ENCODE measurements at regions not wholly inside any gene's neighbourhood (a gene's known extent, or its start where the extent isn't known, plus 50 kb on each side); places are given as distances from the start of the nearest gene placed in this dataset.

- Mint-ChIP-seq H3K27me3 (ENCODE audit: low read depth) (no peaks in the 10 kb centered on the region), H3K36me3 (no peaks in the 10 kb centered on the region), H3K4me1 (peaks cover 18% of the 10 kb centered on the region), H3K9me3 (peaks cover 15% of the 10 kb centered on the region), H3K27ac (no peak overlapping the region), H3K4me3 (no peak overlapping the region)
- POLR2A ChIA-PET = no interaction called here
- ATAC-seq = peak; percentile 68
- TF ChIP-seq CREB1 (CRISPR knock-in tag; IDR thresholded peaks at IDR 0.05) (no peak), SOX15 (CRISPR knock-in tag; IDR thresholded peaks at IDR 0.05) (no peak), IRF2 (CRISPR knock-in tag; IDR thresholded peaks at IDR 0.05; ENCODE audit: borderline replicate concordance, low read depth) (no peak), MXD4 (CRISPR knock-in tag; IDR thresholded peaks at IDR 0.05; ENCODE audit: borderline replicate concordance) (no peak), ATF2 (CRISPR knock-in tag; IDR thresholded peaks at IDR 0.05; ENCODE audit: borderline replicate concordance, low read depth) (no peak)
- TF ChIP-seq, protein P1, sequence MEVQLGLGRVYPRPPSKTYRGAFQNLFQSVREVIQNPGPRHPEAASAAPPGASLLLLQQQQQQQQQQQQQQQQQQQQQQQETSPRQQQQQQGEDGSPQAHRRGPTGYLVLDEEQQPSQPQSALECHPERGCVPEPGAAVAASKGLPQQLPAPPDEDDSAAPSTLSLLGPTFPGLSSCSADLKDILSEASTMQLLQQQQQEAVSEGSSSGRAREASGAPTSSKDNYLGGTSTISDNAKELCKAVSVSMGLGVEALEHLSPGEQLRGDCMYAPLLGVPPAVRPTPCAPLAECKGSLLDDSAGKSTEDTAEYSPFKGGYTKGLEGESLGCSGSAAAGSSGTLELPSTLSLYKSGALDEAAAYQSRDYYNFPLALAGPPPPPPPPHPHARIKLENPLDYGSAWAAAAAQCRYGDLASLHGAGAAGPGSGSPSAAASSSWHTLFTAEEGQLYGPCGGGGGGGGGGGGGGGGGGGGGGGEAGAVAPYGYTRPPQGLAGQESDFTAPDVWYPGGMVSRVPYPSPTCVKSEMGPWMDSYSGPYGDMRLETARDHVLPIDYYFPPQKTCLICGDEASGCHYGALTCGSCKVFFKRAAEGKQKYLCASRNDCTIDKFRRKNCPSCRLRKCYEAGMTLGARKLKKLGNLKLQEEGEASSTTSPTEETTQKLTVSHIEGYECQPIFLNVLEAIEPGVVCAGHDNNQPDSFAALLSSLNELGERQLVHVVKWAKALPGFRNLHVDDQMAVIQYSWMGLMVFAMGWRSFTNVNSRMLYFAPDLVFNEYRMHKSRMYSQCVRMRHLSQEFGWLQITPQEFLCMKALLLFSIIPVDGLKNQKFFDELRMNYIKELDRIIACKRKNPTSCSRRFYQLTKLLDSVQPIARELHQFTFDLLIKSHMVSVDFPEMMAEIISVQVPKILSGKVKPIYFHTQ (CRISPR knock-in tag; IDR thresholded peaks at IDR 0.05) = no peak
- peak; percentile 20 for DNase-seq (ENCODE audit: low spot score)
- CTCF ChIA-PET = interaction anchor here (0.5 kb wide), 1 partner anchor 80 kb away, joined by 5 read pairs; no protein-coding TSS in a partner anchor
Observed at GRCh38 chr10:111600772-111601171, 523.9 kb downstream of the ADRA2A start.

GRCh38 chr10:111612273-111612672, 535.4 kb downstream of the ADRA2A start:
- no peak for ATAC-seq
- CTCF ChIA-PET = no interaction called here

More at GRCh38 chr10:111612273-111612672, 535.4 kb downstream of the ADRA2A start:
- POLR2A ChIA-PET = no interaction called here
- peaks cover 5% of the 10 kb centered on the region for H3K9me3 Mint-ChIP-seq
- H3K4me1 Mint-ChIP-seq = 0 out of 2 replicates have a peak, but pooled peaks cover 2% of the 10 kb centered on the region
- TF ChIP-seq NR3C1 (CRISPR knock-in tag; conservative IDR thresholded peaks at IDR 0.05; ENCODE audit: low read depth) = no peak
- TF ChIP-seq ZNF396 (CRISPR knock-in tag; IDR thresholded peaks at IDR 0.05; ENCODE audit: borderline replicate concordance) = no peak
- no peak for TF ChIP-seq ZNF219 (CRISPR knock-in tag; IDR thresholded peaks at IDR 0.05; ENCODE audit: borderline replicate concordance)
- TF ChIP-seq ZNF416 (CRISPR knock-in tag; IDR thresholded peaks at IDR 0.05) = no peak
- TF ChIP-seq SMAD3 (CRISPR knock-in tag; IDR thresholded peaks at IDR 0.05; ENCODE audit: borderline replicate concordance) = no peak
- no peak for TF ChIP-seq ZNF317 (CRISPR knock-in tag; IDR thresholded peaks at IDR 0.05; ENCODE audit: borderline replicate concordance, low read depth)
- no peak for TF ChIP-seq MLX (CRISPR knock-in tag; IDR thresholded peaks at IDR 0.05)
- TF ChIP-seq, protein P2, sequence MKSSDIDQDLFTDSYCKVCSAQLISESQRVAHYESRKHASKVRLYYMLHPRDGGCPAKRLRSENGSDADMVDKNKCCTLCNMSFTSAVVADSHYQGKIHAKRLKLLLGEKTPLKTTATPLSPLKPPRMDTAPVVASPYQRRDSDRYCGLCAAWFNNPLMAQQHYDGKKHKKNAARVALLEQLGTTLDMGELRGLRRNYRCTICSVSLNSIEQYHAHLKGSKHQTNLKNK (CRISPR knock-in tag; IDR thresholded peaks at IDR 0.05) = no peak
- TF ChIP-seq NFYB (CRISPR knock-in tag; conservative IDR thresholded peaks at IDR 0.05; ENCODE audit: low read depth) = no peak
- TF ChIP-seq ZBTB43 (CRISPR knock-in tag; IDR thresholded peaks at IDR 0.05) = no peak
- TF ChIP-seq GTF2I (CRISPR knock-in tag; conservative IDR thresholded peaks at IDR 0.05) = no peak
- no peak for TF ChIP-seq ETV6 (CRISPR knock-in tag; IDR thresholded peaks at IDR 0.05)
- TF ChIP-seq, protein P3, sequence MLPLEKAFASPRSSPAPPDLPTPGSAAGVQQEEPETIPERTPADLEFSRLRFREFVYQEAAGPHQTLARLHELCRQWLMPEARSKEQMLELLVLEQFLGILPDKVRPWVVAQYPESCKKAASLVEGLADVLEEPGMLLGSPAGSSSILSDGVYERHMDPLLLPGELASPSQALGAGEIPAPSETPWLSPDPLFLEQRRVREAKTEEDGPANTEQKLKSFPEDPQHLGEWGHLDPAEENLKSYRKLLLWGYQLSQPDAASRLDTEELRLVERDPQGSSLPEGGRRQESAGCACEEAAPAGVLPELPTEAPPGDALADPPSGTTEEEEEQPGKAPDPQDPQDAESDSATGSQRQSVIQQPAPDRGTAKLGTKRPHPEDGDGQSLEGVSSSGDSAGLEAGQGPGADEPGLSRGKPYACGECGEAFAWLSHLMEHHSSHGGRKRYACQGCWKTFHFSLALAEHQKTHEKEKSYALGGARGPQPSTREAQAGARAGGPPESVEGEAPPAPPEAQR (CRISPR knock-in tag; IDR thresholded peaks at IDR 0.05) = no peak
- TF ChIP-seq, protein P4, sequence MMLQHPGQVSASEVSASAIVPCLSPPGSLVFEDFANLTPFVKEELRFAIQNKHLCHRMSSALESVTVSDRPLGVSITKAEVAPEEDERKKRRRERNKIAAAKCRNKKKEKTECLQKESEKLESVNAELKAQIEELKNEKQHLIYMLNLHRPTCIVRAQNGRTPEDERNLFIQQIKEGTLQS (CRISPR knock-in tag; conservative IDR thresholded peaks at IDR 0.05) = no peak
- TF ChIP-seq ZNF232 (CRISPR knock-in tag; IDR thresholded peaks at IDR 0.05) = no peak
- no peak for TF ChIP-seq HMGA2 (CRISPR knock-in tag; IDR thresholded peaks at IDR 0.05)
- no peak for TF ChIP-seq NR2C2 (CRISPR knock-in tag; IDR thresholded peaks at IDR 0.05)
- no peak for TF ChIP-seq FOXP4 (CRISPR knock-in tag; IDR thresholded peaks at IDR 0.05)
- no peaks in the 10 kb centered on the region; the same call in 1 of the 2 replicates for H3K36me3 Mint-ChIP-seq
- H3K27me3 Mint-ChIP-seq (ENCODE audit: low read depth) = no peaks in the 10 kb centered on the region
- no peak for DNase-seq (ENCODE audit: low spot score)
- H3K4me3 Mint-ChIP-seq = no peak overlapping the region
- H3K27ac Mint-ChIP-seq = no peak overlapping the region

All from WTC11 (cell line).